ENCODE measurements at regions not wholly inside any gene's neighbourhood (a gene's known extent, or its start where the extent isn't known, plus 50 kb on each side); places are given as distances from the start of the nearest gene placed in this dataset.

GRCh38 chr2:133811409-133812125 lies 243.3 kb upstream of the NCKAP5 start:
- TF ChIP-seq CTCF (conservative IDR thresholded peaks at IDR 0.05; ENCODE audit: low read length) (no peak), EZH2phosphoT487 (IDR thresholded peaks at IDR 0.05; ENCODE audit: borderline replicate concordance, low read depth, low read length) (no peak)
